Fibroblast of lung (primary cell): ENCODE measurements at regions not wholly inside any gene's neighbourhood (a gene's known extent, or its start where the extent isn't known, plus 50 kb on each side); places are given as distances from the start of the nearest gene placed in this dataset.

ENCODE experiments used
- CTCF ChIP-seq, 2 donors: IDR thresholded peaks in 1 of 2; conservative IDR thresholded peaks in 1 of 2; 1 replicate in 1 of 2; 2 replicates in 1 of 2; pipeline ENCODE4 v1.5.1; 2011 to 2012; ENCODE audit warnings: low read length in 2 of 2, control low read depth in 1 of 2, inconsistent platforms in 1 of 2, low read depth in 1 of 2, mild to moderate bottlenecking in 1 of 2
- EZH2 ChIP-seq: IDR thresholded peaks from 2 replicates; pipeline ENCODE4 v1.5.1; 2012; ENCODE audit warnings: low read length, control low read depth, mild to moderate bottlenecking; ENCODE audit errors: missing control alignments

- TF ChIP-seq CTCF (conservative IDR thresholded peaks at IDR 0.05 in 1 of 2, IDR thresholded peaks at IDR 0.05 in 1 of 2; ENCODE audit: low read depth in 1 of 2, low read length in 2 of 2) (no peak), EZH2 (no peak)
Observed at GRCh38 chr2:33709951-33710350, 110.9 kb upstream of the FAM98A start.
